ENCODE measurements at regions not wholly inside any gene's neighbourhood (a gene's known extent, or its start where the extent isn't known, plus 50 kb on each side); places are given as distances from the start of the nearest gene placed in this dataset.

DNA sequence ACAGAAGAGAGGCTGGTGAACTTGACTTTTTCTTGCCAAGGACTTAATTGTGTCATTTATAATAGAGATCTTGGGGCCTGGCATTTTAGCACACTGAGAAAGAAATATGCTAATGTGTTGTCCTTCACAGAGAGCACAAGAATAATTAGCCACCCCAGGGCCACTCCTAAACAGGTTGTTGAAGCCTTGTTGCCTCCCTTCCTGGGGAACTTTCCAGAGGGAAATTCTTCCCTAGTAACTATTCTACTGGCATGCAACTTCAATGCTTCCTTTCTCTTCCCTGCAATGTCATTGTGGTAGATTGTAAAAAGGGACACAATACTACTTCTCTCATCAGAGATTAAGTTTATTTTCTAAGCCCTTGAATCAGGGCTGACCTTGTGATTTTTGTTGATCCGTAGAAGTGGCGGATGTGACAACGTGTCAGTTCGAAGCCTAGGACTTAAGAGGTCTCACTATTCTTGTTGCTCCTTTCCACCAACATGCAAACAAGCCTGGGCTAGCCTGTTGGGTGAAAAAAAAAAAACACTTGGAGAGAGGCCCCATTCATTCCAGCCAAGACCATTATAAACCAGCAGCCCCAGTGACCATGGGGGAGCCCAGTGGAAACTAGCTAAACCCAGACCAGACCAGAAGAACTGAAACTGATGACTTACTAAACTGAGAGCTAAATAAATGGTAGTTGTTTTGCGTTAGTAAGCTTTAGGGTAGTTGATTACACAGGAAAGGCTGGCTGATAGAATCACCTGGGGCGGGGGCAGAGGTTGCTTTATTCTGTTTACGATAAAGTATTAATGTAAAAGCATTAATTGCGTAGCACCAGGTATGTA is 287.2 kb downstream of the SHQ1 start:
- no peak for TF ChIP-seq EZH2 (IDR thresholded peaks at IDR 0.05; ENCODE audit: low read depth)
- TF ChIP-seq CTCF (conservative IDR thresholded peaks at IDR 0.05) = no peak
